ENCODE measurements at regions not wholly inside any gene's neighbourhood (a gene's known extent, or its start where the extent isn't known, plus 50 kb on each side); places are given as distances from the start of the nearest gene placed in this dataset.

- TF ChIP-seq EZH2 (IDR thresholded peaks at IDR 0.05; ENCODE audit: insufficient read depth, poor library complexity, severe bottlenecking) (no peak), EZH2phosphoT487 (IDR thresholded peaks at IDR 0.05; ENCODE audit: insufficient read depth, low read depth) (no peak)
Observed at GRCh38 chr1:236338096-236338495, 56.0 kb upstream of the EDARADD start.

Data from GM23248 (cell line).